GM19351 (cell line): ENCODE measurements at regions not wholly inside any gene's neighbourhood (a gene's known extent, or its start where the extent isn't known, plus 50 kb on each side); places are given as distances from the start of the nearest gene placed in this dataset.

Source experiments
- ATAC-seq: cut with Tn5 transposase; IDR thresholded peaks from one replicate; pipeline ENCODE4 v1.9.1; 2021; ENCODE audit warnings: mild to moderate bottlenecking, moderate library complexity; ENCODE audit not compliant: unreplicated experiment

- no peak for ATAC-seq
These were observed 1082.3 kb upstream of the ADGRL3 start for GRCh38 chr4:60117726-60118323.

- no peak for ATAC-seq
These were observed 1077.3 kb upstream of the ADGRL3 start for GRCh38 chr4:60122820-60123219.

GRCh38 chr4:60128888-60129287 lies 1071.2 kb upstream of the ADGRL3 start:
- no peak for ATAC-seq

GRCh38 chr4:60129740-60130139 lies 1070.4 kb upstream of the ADGRL3 start:
- ATAC-seq, result no peak

GRCh38 chr4:60133375-60133774 lies 1066.8 kb upstream of the ADGRL3 start:
- ATAC-seq, result no peak

- no peak for ATAC-seq
These were observed 1066.0 kb upstream of the ADGRL3 start for GRCh38 chr4:60134099-60134498.

GRCh38 chr4:60155088-60155487 lies 1045.0 kb upstream of the ADGRL3 start:
- ATAC-seq, result no peak

GRCh38 chr4:60173103-60173502 lies 1027.0 kb upstream of the ADGRL3 start:
- no peak for ATAC-seq

GRCh38 chr4:60173718-60174117 lies 1026.4 kb upstream of the ADGRL3 start:
- ATAC-seq, result no peak

GRCh38 chr4:60175241-60175640 lies 1024.9 kb upstream of the ADGRL3 start:
- ATAC-seq, result no peak

GRCh38 chr4:60187428-60187827 lies 1012.7 kb upstream of the ADGRL3 start:
- ATAC-seq, result no peak

GRCh38 chr4:60189286-60189685 lies 1010.8 kb upstream of the ADGRL3 start:
- no peak for ATAC-seq

GRCh38 chr4:60194214-60194613 lies 1005.9 kb upstream of the ADGRL3 start:
- no peak for ATAC-seq

- ATAC-seq, result no peak
These were observed 1004.9 kb upstream of the ADGRL3 start for GRCh38 chr4:60195256-60195655.

- peak; percentile 94 for ATAC-seq
These were observed 999.0 kb upstream of the ADGRL3 start for GRCh38 chr4:60201052-60201673.

- ATAC-seq, result no peak
These were observed 990.5 kb upstream of the ADGRL3 start for GRCh38 chr4:60209588-60209987.

- no peak for ATAC-seq
These were observed 984.2 kb upstream of the ADGRL3 start for GRCh38 chr4:60215906-60216305.

GRCh38 chr4:60216752-60217151 lies 983.4 kb upstream of the ADGRL3 start:
- no peak for ATAC-seq

- ATAC-seq, result no peak
These were observed 978.3 kb upstream of the ADGRL3 start for GRCh38 chr4:60221866-60222265.

- ATAC-seq, result no peak
These were observed 976.8 kb upstream of the ADGRL3 start for GRCh38 chr4:60223208-60223923.

- ATAC-seq, result no peak
These were observed 958.3 kb upstream of the ADGRL3 start for GRCh38 chr4:60241866-60242265.

GRCh38 chr4:60249784-60250183 lies 950.3 kb upstream of the ADGRL3 start:
- ATAC-seq, result no peak
